ENCODE measurements at regions not wholly inside any gene's neighbourhood (a gene's known extent, or its start where the extent isn't known, plus 50 kb on each side); places are given as distances from the start of the nearest gene placed in this dataset.

DNA sequence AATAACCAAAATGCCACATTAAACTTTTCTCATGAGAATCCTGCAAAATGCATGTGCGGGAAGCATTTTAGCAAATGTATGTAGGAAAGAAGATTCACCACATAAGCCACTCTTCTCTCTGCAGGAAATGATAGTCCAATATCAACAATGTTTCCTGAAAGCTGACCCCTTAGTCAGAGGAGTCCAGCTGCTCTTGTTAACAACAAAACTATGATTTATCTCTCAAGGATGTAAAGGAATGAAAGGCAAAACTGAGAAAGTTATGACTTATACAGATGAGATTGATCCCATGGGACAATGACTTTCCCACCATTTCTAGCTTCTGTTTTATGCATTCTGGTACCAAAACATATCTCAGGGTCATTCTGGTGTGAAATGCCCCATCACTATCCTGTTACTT is 125.0 kb upstream of the EDNRA start:
- DNase-seq (ENCODE audit: low read depth): peak; percentile 56

DNA sequence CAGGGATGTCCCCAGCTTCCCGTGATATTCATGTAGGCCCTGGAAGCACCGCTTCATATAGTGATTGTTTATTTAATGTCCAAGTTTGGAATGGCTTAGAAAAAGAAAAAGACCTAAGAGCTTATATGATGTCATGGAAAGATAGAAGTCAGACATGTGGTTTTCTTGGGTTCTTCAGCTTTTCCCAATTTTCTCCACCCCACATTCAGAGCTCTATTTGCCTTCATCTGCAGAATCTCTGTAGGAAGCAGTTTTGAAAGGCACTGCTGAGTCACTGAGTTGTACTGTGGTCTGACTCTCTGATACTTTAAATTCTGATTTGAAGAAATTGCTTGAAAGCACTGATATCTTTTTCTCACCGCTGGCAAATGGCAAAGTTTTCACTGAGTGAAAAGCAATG is 120.6 kb upstream of the EDNRA start:
- peak; percentile 72 for DNase-seq (ENCODE audit: low read depth)

DNA sequence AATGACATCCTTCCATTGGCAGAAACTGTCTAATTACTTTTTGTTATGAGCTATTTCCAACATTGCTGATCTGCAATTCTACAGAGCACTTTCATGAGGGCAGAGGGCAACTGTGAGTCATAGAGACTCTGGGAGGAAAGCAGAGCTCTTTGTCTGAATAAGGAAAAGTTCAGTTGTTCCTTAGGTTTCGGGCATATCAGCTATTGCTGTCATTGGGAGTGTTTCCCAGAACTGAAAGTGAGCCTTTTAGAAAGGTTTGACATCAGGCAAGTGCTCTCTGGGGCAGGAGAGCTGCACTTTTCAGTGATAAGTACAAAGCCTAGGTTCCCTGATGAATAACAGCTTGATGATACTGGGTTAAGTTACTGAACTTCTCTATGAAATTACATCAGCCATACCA is 119.2 kb upstream of the EDNRA start:
- peak; percentile 92 for DNase-seq (ENCODE audit: low read depth)

- peak; percentile 42 for DNase-seq (ENCODE audit: low read depth)
These were observed 118.0 kb upstream of the EDNRA start for GRCh38 chr4:147362938-147363337.

- no peak for DNase-seq (ENCODE audit: low read depth)
These were observed 117.4 kb upstream of the EDNRA start for GRCh38 chr4:147363514-147363913.

DNA sequence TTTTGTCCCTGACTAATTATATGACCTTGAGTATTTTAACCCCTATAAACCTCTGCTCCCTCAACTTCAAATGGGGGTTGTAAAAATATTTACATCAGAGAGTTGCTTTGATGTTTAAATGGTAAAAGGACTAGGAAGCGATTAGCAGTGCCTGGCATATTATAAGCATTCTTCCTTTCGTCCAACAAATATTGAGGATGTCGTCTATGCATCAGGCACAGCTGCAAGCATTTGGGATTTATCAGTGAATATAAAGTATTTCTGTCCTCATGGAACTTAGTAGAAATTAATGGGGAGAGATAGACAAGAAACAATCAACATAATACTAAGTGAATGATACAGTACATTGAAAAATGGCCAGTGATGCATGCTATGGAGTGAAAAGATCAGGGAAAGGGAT is 115.5 kb upstream of the EDNRA start:
- no peak for DNase-seq (ENCODE audit: low read depth)

- DNase-seq (ENCODE audit: low read depth): no peak
These were observed 114.7 kb upstream of the EDNRA start for GRCh38 chr4:147366164-147366563.

GRCh38 chr4:147367891-147368290 is 113.0 kb upstream of the EDNRA start:
- no peak for DNase-seq (ENCODE audit: low read depth)

DNA sequence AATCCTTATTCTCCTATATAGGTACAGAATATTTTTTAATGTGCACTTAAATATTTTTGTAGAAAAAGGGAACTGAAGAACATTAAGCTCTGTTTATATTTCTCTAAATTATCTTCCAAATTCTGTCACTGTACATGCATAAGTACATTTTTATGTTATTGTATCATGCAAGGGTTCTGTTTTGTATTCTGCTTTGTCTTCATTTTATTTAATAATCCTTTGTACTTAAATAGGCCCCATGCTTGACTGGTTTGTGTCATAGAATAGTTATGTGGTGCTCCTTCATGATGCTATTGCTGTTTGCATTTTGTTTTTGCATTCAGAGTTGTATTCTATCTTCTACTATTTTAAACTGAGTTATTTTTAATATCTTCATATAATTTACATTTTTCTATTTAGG is 111.9 kb upstream of the EDNRA start:
- DNase-seq (ENCODE audit: low read depth): no peak

DNA sequence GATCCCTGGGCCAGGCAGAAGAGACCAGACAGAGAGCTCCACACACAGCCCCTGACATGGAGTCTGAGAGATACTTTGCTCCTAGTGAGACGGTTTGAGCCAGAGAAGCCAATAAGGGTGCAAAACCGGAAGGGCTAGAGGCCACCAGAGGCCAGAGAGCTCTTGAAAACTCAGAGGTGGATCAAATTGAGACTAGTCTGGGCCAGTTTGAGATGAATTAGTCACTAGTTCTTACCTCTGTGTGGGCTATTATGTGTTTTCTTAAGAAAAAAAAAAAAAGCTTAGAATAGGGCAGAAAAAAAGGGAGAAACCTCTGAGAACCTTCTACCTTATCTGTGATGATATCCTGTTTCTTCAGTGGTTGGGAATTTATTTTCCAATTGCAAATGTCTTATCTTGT is 110.4 kb upstream of the EDNRA start:
- peak; percentile 78 for DNase-seq (ENCODE audit: low read depth)

DNA sequence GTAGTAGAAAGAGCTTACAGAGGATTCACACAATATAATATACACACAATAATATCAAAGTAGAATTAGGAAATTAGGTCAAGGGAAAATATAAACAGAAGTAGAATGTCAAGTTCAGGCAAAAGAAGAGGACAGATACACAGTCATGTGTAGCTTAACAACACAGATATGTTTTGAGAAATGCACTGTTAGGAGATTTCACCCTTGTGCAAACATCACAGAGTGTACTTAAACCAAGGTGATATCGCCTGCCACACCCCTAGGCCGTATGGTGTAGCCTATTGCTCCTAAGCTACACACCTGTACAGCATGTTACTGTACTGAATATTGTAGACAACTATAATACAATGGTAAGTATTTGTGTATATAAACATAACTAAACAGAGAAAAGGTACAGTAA is 110.0 kb upstream of the EDNRA start:
- DNase-seq (ENCODE audit: low read depth): no peak

DNA sequence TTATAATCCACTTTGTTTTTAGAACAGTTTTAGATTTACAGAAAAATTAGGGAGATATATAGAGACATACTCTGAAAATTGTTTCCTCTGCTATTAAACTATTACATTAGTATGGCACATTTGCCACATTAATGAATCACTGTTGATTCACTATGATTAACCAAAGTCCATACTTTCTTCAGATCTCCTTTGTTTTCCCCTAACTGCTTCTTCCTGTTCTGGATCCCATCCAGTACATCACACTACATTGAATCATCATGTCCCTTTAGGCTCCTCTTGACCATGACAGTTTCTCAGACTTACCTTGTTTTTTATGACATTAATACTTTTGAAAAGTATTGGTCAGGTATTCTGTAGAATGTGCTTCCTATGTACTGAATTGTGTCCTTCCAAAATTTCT is 109.2 kb upstream of the EDNRA start:
- DNase-seq (ENCODE audit: low read depth): peak; percentile 85

- DNase-seq (ENCODE audit: low read depth): no peak
These were observed 102.1 kb upstream of the EDNRA start for GRCh38 chr4:147378780-147379179.

- peak; percentile 31 for DNase-seq (ENCODE audit: low read depth)
These were observed 99.1 kb upstream of the EDNRA start for GRCh38 chr4:147381749-147382148.

DNA sequence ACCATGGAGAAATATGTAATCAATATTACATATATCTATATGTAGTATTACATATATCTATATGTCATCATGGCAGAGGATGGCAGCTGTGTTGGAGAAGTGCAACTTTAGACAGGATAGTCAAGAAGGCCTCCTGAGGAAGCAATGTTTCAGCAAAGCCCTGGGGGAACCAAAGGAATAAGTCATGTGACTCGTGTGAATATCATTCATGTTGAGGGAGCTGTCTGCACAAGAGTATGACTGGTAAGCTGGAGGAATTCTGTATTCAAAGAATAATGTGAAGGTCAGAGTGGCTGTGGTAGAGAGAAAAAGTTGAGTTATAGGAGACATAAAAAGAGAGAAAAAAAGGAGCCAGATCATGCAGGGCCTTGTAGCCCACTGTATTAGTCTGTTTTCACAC is 92.9 kb upstream of the EDNRA start:
- no peak for DNase-seq (ENCODE audit: low read depth)

- no peak for DNase-seq (ENCODE audit: low read depth)
These were observed 84.8 kb upstream of the EDNRA start for GRCh38 chr4:147396105-147396504.

DNA sequence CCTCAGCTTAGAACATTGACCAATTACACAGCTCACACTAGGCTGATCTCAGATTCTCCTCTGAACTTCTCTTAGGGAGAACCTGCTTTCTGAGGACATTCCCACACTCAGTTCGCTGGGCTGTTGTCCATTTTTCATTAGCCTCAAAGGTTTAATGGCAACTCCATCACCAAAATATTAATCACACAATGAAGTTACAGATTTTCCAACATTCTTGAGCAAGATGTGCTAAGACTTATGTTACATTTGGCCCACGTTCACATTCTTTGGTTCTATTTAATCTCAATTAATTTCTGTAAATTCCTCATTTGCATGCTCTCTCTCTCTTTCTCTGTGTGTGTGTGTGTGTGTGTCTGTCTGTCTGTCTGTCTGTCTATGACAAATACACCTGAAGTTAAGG is 82.3 kb upstream of the EDNRA start:
- no peak for DNase-seq (ENCODE audit: low read depth)

- DNase-seq (ENCODE audit: low read depth): no peak
These were observed 80.2 kb upstream of the EDNRA start for GRCh38 chr4:147400721-147401120.

DNA sequence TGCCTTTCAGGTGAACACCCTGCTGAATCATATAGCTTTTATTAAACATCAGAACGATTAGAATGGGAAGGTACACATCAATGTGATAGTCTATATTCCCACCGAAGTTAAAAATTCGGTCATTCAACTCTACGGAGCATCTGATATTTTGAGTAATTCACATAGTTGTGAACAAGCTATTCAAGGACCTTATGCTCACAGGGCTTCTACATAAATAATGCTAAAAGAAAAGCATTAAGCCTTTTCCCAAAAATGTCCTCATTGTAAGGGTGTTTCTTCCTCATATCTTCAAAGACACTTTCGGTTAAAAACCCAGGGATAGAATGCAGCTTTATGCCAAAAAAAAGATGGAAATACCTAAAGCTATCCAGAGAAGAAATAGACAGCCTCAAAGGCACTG is 79.7 kb upstream of the EDNRA start:
- no peak for DNase-seq (ENCODE audit: low read depth)

DNA sequence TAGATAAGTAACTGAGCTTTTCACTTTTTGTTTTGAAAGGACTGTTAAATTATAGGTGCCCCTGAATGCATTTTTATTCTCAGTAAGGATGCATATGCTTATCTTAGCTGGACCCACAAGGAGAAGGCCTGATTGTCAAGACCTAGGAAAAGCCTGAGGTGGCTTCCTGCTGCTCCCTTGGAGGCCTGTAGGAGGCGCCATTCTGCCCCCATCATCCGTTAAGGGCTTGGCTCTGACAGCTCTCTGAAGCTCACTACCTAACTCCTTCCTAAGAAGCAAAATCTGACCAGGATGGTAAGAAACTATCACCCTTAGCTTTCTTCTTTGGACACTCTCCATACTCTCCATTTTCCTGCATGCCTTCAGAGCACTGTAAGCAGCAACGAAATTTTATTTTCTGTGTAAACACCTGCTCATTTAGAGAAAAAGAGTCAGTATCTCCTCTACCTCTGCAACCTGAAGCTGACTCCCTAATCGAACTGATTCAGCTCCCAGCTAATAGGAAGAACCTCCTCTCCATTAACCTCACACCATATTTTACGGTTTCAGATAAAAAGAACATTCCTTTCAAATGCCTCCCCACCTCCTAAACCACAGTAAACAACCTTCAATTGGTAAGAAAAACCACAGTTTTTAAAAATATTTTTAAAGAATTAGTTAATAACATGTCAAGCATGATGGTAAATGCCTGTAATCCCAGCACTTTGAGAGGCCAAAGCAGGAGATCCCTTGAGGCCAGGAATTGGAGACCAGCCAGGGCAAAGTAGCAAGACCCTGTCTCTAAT is 73.4 kb upstream of the EDNRA start:
- peak; percentile 34 for DNase-seq (ENCODE audit: low read depth)

DNA sequence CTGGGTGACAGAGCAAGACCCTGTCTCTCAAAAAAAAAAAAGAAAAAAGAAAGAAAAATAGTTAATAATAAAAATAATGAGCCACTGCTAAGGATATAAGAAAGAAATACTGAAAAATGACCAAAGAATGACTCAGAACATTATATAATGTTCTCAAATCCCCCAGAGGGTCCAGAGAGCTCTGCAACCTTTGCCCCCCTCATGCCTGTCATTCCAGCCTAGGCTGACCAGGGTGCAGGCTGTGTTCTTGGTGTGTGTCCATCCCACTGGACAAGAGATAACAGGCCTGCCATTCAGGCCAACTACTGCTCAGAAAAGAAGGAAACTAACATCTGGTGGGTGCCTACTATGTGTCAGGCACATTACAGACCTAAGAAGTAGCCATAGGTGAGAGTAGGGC is 72.7 kb upstream of the EDNRA start:
- DNase-seq (ENCODE audit: low read depth): no peak

DNA sequence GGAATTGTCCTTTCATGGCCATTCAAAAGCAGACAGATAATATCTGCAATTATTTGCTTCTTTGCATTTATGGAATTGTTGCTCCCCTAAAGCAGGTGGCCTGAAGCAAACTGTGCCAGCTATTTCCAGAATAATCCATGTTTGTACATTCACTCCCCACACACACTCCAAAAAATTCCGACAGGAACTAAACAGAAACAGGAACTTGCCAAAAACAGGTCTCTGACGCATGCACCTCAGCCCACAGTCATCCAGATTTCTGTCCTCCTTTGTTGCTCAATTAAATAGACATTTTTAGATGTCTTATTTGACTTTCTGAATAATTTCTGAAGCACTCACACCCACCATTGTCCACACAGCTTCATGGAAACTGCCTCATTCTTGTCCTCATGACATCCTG is 71.5 kb upstream of the EDNRA start:
- DNase-seq (ENCODE audit: low read depth): peak; percentile 20

GRCh38 chr4:147418226-147418625 is 62.7 kb upstream of the EDNRA start:
- DNase-seq (ENCODE audit: low read depth): no peak

GRCh38 chr4:147421456-147421855 is 59.4 kb upstream of the EDNRA start:
- DNase-seq (ENCODE audit: low read depth): no peak
